ENCODE measurements at regions not wholly inside any gene's neighbourhood (a gene's known extent, or its start where the extent isn't known, plus 50 kb on each side); places are given as distances from the start of the nearest gene placed in this dataset.
A peak's percentile ranks its signal among the peaks of the same experiment; 100 is the strongest.
"Not testable (repeated sequence)": the region's sequence is repeated elsewhere in the genome, so short reads cannot be mapped to it uniquely, and the experiment has no call there.

GRCh38 chr15:83380682-83381081 is 66.5 kb upstream of the SH3GL3 start (continued):
- TF ChIP-seq ZNF281 (CRISPR knock-in tag; IDR thresholded peaks at IDR 0.05) (no peak), NFE2L1 (CRISPR knock-in tag; IDR thresholded peaks at IDR 0.05) (no peak), AR (CRISPR knock-in tag; IDR thresholded peaks at IDR 0.05) (no peak), PREB (CRISPR knock-in tag; IDR thresholded peaks at IDR 0.05; ENCODE audit: borderline replicate concordance) (no peak), ATF6 (CRISPR knock-in tag; IDR thresholded peaks at IDR 0.05) (no peak), GRHL2 (CRISPR knock-in tag; IDR thresholded peaks at IDR 0.05; ENCODE audit: insufficient replicate concordance, severe bottlenecking) (no peak), TCF7 (CRISPR knock-in tag; IDR thresholded peaks at IDR 0.05; ENCODE audit: low read depth) (no peak), NFATC4 (CRISPR knock-in tag; IDR thresholded peaks at IDR 0.05) (no peak), HMGXB4 (CRISPR knock-in tag; IDR thresholded peaks at IDR 0.05) (no peak), FOXP4 (CRISPR knock-in tag; IDR thresholded peaks at IDR 0.05) (no peak), ELF4 (CRISPR knock-in tag; IDR thresholded peaks at IDR 0.05; ENCODE audit: low read depth) (no peak), ZNF232 (CRISPR knock-in tag; IDR thresholded peaks at IDR 0.05) (no peak), ZNF396 (CRISPR knock-in tag; IDR thresholded peaks at IDR 0.05; ENCODE audit: borderline replicate concordance) (no peak)

GRCh38 chr15:83383608-83384139 is 63.5 kb upstream of the SH3GL3 start:
- Mint-ChIP-seq H3K27ac (peak overlapping the region; percentile 96), H3K4me1 (peaks cover 22% of the 10 kb centered on the region), H3K27me3 (ENCODE audit: low read depth) (peaks cover 23% of the 10 kb centered on the region), H3K4me3 (peak overlapping the region; percentile 86)
- POLR2A ChIA-PET; H3K9me3 Mint-ChIP-seq; ATAC-seq; H3K36me3 Mint-ChIP-seq; DNase-seq (ENCODE audit: low spot score); CTCF ChIA-PET: not testable (repeated sequence)

Data from WTC11 (cell line).